OCI-LY7 (cell line): ENCODE measurements at regions not wholly inside any gene's neighbourhood (a gene's known extent, or its start where the extent isn't known, plus 50 kb on each side); places are given as distances from the start of the nearest gene placed in this dataset.

ENCODE experiments used
- BruUV-seq: library from RNA; stranded (reverse); fragments of 400-500 nt; replicated peaks from 2 replicates; lab custom pipeline; 2021; lab: Mats Ljungman, UMichigan
- CTCF ChIA-PET: fragments of 300-600 bp; sonication (Branson Sonifier 250); formaldehyde crosslinking; loops from one replicate; lab custom pipeline; 2022; ENCODE audit warnings: antibody characterized with exemption; ENCODE audit not compliant: unreplicated experiment; lab: Charles Lee
- POLR2A ChIA-PET: fragments of 300-600 bp; sonication (Branson Sonifier 250); formaldehyde crosslinking; loops from one replicate; lab custom pipeline; 2022; ENCODE audit warnings: antibody characterized with exemption; lab: Charles Lee
- DNase-seq: peaks from one replicate; pipeline ENCODE4 v3.0.0-alpha.2; 2015; ENCODE audit warnings: low spot score
- H2AFZ ChIP-seq: fragments of 200-600 bp; sonication (generic), shearing (Covaris generic); 2 replicates; pipeline ENCODE4 v1.6.1; 2014; ENCODE audit warnings: mild to moderate bottlenecking, antibody characterized with exemption, low read length, moderate library complexity
- H3K27ac ChIP-seq: fragments of 200-600 bp; sonication (generic); 2 replicates; pipeline ENCODE4 v1.5.1; 2014; ENCODE audit warnings: mixed run types, low read depth, mild to moderate bottlenecking, moderate library complexity, low read length, inconsistent platforms; ENCODE audit not compliant: poor library complexity, severe bottlenecking
- H3K36me3 ChIP-seq: fragments of 200-600 bp; sonication (generic); 2 replicates; pipeline ENCODE4 v1.6.1; 2014; ENCODE audit warnings: mild to moderate bottlenecking, antibody characterized with exemption, low read length, moderate library complexity, mixed read lengths; ENCODE audit not compliant: insufficient read depth
- H3K4me1 ChIP-seq: fragments of 200-600 bp; sonication (generic); 2 replicates; pipeline ENCODE4 v1.5.1; 2014; ENCODE audit warnings: mild to moderate bottlenecking, low read length; ENCODE audit not compliant: insufficient read depth, poor library complexity, severe bottlenecking
- H3K4me2 ChIP-seq: fragments of 200-600 bp; sonication (generic); 2 replicates; pipeline ENCODE4 v1.6.1; 2014; ENCODE audit warnings: mild to moderate bottlenecking, low read length
- H3K4me3 ChIP-seq: fragments of 200-600 bp; sonication (generic); 2 replicates; pipeline ENCODE4 v1.5.1; 2014; ENCODE audit warnings: mild to moderate bottlenecking, low read depth, low read length; ENCODE audit not compliant: poor library complexity, severe bottlenecking
- H3K79me2 ChIP-seq: fragments of 200-600 bp; sonication (generic); 2 replicates; pipeline ENCODE4 v1.6.1; 2016; ENCODE audit warnings: low read depth, mild to moderate bottlenecking, low read length, moderate library complexity, mixed read lengths; ENCODE audit not compliant: insufficient read depth
- H3K9me2 ChIP-seq: fragments of 200-600 bp; sonication (generic); 2 replicates; pipeline ENCODE4 v1.6.1; 2016; ENCODE audit warnings: mild to moderate bottlenecking, low read length, mixed read lengths; ENCODE audit not compliant: insufficient read depth
- H3K9me3 ChIP-seq: fragments of 200-600 bp; sonication (generic); 2 replicates; pipeline ENCODE4 v1.6.1; 2014; ENCODE audit warnings: mild to moderate bottlenecking, mixed run types, low read length, mixed read lengths
- H4K20me1 ChIP-seq: fragments of 200-600 bp; sonication (generic); 2 replicates; pipeline ENCODE4 v1.6.1; 2014; ENCODE audit warnings: mild to moderate bottlenecking, antibody characterized with exemption, low read length, moderate library complexity, mixed read lengths; ENCODE audit not compliant: insufficient read depth
- EZH2phosphoT487 ChIP-seq: fragments of 200-600 bp; sonication (generic); IDR thresholded peaks from 2 replicates; pipeline ENCODE4 v1.6.1; 2018; ENCODE audit warnings: low read depth, borderline replicate concordance, mild to moderate bottlenecking, mixed run types, antibody characterized with exemption, low read length, moderate library complexity, mixed read lengths
- intact Hi-C: fragments of 100-400 bp; cut with micrococcal nuclease; formaldehyde crosslinking; loops from one replicate; pipeline ENCODE4 v1.10.0; 2022; ENCODE audit not compliant: unreplicated experiment
- TF ChIP-seq, protein P1 (sequence below): fragments of 200-600 bp; sonication (generic); conservative IDR thresholded peaks from 2 replicates; pipeline ENCODE4 v1.5.1; 2014; ENCODE audit warnings: mild to moderate bottlenecking, antibody characterized with exemption, low read length, moderate library complexity, mixed read lengths

DNA sequence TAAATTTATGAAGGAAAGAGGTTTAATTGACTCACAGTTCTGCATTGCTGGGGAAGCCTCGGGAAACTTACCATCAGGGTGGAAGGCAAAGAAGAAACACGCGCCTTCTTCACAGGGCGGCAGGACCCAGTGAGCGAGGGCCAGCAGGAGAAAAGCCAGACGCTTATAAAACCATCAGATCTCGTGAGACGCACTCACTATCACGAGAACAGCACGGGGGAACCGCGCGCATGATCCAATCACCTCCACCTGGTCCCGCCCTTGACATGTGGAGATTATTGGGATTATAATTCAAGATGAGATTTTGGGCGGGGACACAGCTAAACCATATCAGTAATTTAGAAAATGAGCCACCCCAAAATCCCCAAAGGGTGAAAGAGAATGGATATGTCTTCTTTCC, 187.1 kb downstream of the RAP2A start:
- H4K20me1 ChIP-seq = no peaks in the 10 kb centered on the region
- no peak overlapping the region for H3K27ac ChIP-seq
- H3K4me3 ChIP-seq = no peak overlapping the region

DNA sequence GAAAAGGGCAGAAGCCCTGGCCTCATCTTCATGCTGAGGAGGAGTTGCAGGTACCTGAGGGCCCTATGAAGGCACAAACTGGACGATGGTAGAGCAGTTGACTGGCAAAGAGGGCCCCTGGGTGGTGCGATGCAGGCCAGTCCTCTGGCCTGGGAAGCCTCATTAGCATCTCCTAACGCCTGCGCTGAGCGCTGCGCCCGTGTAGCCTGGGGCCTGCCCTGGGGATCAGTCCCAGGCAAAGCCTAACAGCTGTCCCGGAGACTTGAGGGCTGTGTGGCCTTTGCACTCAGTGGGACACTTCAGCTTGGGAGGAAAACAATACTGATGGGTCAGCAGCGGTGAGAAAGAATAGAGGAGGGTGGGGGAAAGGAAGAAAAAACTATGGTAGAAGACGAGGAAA, 187.7 kb downstream of the RAP2A start:
- ChIA-PET POLR2A (no interaction called here), CTCF (no interaction called here)
- no peak overlapping the region for H3K27ac ChIP-seq
- TF ChIP-seq, protein P1, sequence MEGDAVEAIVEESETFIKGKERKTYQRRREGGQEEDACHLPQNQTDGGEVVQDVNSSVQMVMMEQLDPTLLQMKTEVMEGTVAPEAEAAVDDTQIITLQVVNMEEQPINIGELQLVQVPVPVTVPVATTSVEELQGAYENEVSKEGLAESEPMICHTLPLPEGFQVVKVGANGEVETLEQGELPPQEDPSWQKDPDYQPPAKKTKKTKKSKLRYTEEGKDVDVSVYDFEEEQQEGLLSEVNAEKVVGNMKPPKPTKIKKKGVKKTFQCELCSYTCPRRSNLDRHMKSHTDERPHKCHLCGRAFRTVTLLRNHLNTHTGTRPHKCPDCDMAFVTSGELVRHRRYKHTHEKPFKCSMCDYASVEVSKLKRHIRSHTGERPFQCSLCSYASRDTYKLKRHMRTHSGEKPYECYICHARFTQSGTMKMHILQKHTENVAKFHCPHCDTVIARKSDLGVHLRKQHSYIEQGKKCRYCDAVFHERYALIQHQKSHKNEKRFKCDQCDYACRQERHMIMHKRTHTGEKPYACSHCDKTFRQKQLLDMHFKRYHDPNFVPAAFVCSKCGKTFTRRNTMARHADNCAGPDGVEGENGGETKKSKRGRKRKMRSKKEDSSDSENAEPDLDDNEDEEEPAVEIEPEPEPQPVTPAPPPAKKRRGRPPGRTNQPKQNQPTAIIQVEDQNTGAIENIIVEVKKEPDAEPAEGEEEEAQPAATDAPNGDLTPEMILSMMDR = no peak
- TF ChIP-seq EZH2phosphoT487 = no peak
- no peaks in the 10 kb centered on the region for H3K9me2 ChIP-seq
- H4K20me1 ChIP-seq = no peaks in the 10 kb centered on the region
- no peak overlapping the region for H3K4me3 ChIP-seq
- H3K79me2 ChIP-seq = no peaks in the 10 kb centered on the region
- no peak overlapping the region for H2AFZ ChIP-seq
- no TSS peak for BruUV-seq
- no peaks in the 10 kb centered on the region for H3K4me1 ChIP-seq
- H3K9me3 ChIP-seq = no peaks in the 10 kb centered on the region
- no peak overlapping the region for H3K4me2 ChIP-seq
- intact Hi-C loops = no loop called here
- no peaks in the 10 kb centered on the region for H3K36me3 ChIP-seq
- no peak for DNase-seq

More for the DNA sequence above, 187.1 kb downstream of the RAP2A start:
- Histone ChIP-seq H3K9me2 (no peaks in the 10 kb centered on the region), H3K4me1 (no peaks in the 10 kb centered on the region), H3K4me2 (no peak overlapping the region), H3K9me3 (no peaks in the 10 kb centered on the region), H3K36me3 (no peaks in the 10 kb centered on the region), H3K79me2 (no peaks in the 10 kb centered on the region), H2AFZ (no peak overlapping the region)
- intact Hi-C loops = no loop called here
- TF ChIP-seq, protein P1 = no peak
- TF ChIP-seq EZH2phosphoT487 = no peak
- CTCF ChIA-PET = no interaction called here
- BruUV-seq = no TSS peak
- POLR2A ChIA-PET = no interaction called here
- DNase-seq = no peak

DNA sequence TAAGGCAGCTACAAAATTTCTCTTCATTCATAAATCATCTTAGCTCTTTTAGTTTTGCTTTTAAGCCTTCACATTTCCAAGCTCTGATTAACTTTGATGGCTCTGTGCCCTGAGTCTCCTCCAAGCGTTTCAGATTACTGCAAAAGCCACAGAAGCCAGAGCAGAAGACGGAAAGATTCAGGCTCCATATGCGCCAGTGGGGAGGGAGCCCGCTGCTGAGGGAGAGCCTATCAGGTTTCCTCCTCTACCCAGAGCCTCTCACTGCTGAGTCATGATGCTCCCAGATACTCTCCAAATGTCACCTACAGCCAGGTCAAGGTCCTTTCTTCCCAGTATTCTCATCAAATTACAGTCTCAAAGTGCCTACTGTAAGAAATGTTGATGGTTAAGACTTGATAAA, 193.6 kb downstream of the RAP2A start:
- Histone ChIP-seq H3K9me3 (no peaks in the 10 kb centered on the region), H3K4me3 (no peak overlapping the region), H3K4me2 (no peak overlapping the region), H3K4me1 (no peaks in the 10 kb centered on the region), H2AFZ (no peak overlapping the region), H3K36me3 (no peaks in the 10 kb centered on the region), H3K79me2 (no peaks in the 10 kb centered on the region), H3K9me2 (no peaks in the 10 kb centered on the region), H4K20me1 (no peaks in the 10 kb centered on the region), H3K27ac (no peak overlapping the region)
- ChIA-PET POLR2A (no interaction called here), CTCF (no interaction called here)
- TF ChIP-seq, protein P1 = no peak
- TF ChIP-seq EZH2phosphoT487 = no peak
- BruUV-seq = no TSS peak
- intact Hi-C loops = no loop called here
- DNase-seq = no peak
